ENCODE measurements at regions not wholly inside any gene's neighbourhood (a gene's known extent, or its start where the extent isn't known, plus 50 kb on each side); places are given as distances from the start of the nearest gene placed in this dataset.

- no peak for DNase-seq (ENCODE audit: low read depth)
- H3K4me3 ChIP-seq (ENCODE audit: low read depth, low read length): no peak overlapping the region
- no peak for TF ChIP-seq CTCF (IDR thresholded peaks at IDR 0.05; ENCODE audit: insufficient read depth, low read length, severe bottlenecking)
- no peaks in the 10 kb centered on the region for H3K36me3 ChIP-seq (ENCODE audit: control insufficient read depth, insufficient read depth, low read length)
- H3K27me3 ChIP-seq (ENCODE audit: control insufficient read depth, insufficient read depth, low read length): no peaks in the 10 kb centered on the region
- FAIRE-seq: no peak
Measured at GRCh38 chr13:31503626-31504025, 235.7 kb upstream of the RXFP2 start.

DNA sequence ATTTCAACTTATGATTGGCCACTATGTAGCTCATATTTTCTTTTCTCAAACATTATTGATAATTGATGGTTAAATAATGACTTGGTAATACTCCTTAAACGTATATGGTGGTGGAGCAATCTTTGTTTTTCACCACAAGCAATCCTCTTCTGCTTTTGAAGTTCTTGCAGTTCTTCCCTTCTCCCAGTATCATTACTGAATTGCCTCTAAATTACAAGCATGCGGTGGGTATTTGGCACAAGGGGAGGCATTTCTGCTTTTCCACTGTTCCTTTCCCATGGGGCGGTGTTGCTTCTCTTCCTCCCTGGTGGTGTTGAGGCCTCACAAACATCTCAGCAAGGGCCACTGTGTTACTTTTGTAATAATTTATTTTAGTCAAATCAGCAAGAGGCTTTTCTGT, 234.4 kb upstream of the RXFP2 start:
- H3K4me3 ChIP-seq (ENCODE audit: low read depth, low read length): no peak overlapping the region
- H3K36me3 ChIP-seq (ENCODE audit: control insufficient read depth, insufficient read depth, low read length): no peaks in the 10 kb centered on the region
- DNase-seq (ENCODE audit: low read depth): no peak
- FAIRE-seq: no peak
- no peaks in the 10 kb centered on the region for H3K27me3 ChIP-seq (ENCODE audit: control insufficient read depth, insufficient read depth, low read length)
- no peak for TF ChIP-seq CTCF (IDR thresholded peaks at IDR 0.05; ENCODE audit: insufficient read depth, low read length, severe bottlenecking)

DNA sequence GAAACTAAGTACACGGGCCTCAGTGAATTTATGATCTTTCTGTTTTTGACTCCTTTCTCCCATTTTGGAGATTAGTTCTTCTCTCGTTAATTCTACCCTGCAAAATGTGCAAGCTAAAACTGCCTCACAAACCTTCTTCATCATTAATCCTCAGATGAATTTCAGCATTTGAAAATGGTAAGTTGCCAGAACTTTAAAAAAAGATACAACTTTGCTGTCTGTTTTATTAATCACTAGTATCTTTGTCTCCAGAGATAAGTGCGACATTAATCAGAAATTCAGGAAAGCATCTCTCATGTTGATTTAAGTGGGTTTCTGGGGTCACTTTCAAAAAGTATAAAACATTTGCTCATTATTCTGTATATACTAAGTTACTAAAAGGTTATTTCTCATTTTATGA, 227.0 kb upstream of the RXFP2 start:
- no peak for TF ChIP-seq CTCF (IDR thresholded peaks at IDR 0.05; ENCODE audit: insufficient read depth, low read length, severe bottlenecking)
- no peaks in the 10 kb centered on the region for H3K36me3 ChIP-seq (ENCODE audit: control insufficient read depth, insufficient read depth, low read length)
- no peaks in the 10 kb centered on the region for H3K27me3 ChIP-seq (ENCODE audit: control insufficient read depth, insufficient read depth, low read length)
- FAIRE-seq: no peak
- no peak overlapping the region for H3K4me3 ChIP-seq (ENCODE audit: low read depth, low read length)
- no peak for DNase-seq (ENCODE audit: low read depth)

GRCh38 chr13:31514932-31515331, 224.4 kb upstream of the RXFP2 start:
- TF ChIP-seq CTCF (IDR thresholded peaks at IDR 0.05; ENCODE audit: insufficient read depth, low read length, severe bottlenecking): no peak
- Histone ChIP-seq H3K36me3 (ENCODE audit: control insufficient read depth, insufficient read depth, low read length) (no peaks in the 10 kb centered on the region), H3K4me3 (ENCODE audit: low read depth, low read length) (no peak overlapping the region), H3K27me3 (ENCODE audit: control insufficient read depth, insufficient read depth, low read length) (no peaks in the 10 kb centered on the region)
- FAIRE-seq (no peak), DNase-seq (ENCODE audit: low read depth) (no peak)

DNA sequence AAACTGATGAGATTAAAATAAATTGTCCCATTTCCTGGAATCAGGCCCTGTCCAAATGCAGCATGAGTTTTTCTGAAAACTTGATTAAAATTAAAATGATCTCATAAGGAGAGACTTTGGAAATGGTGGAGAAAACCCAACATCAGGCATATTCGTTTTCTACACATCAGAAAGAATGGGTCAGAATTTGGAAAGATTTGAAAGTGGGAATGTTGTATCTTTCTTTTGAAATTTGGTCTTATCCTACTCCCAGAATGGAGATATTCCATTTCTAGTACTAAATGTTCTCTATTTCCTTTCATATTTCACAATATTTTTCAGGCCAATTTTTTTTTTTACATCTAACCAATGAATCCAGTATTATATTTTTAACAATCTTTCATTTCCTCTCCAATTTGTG, 223.9 kb upstream of the RXFP2 start:
- Histone ChIP-seq H3K4me3 (ENCODE audit: low read depth, low read length) (no peak overlapping the region), H3K27me3 (ENCODE audit: control insufficient read depth, insufficient read depth, low read length) (no peaks in the 10 kb centered on the region), H3K36me3 (ENCODE audit: control insufficient read depth, insufficient read depth, low read length) (no peaks in the 10 kb centered on the region)
- no peak for TF ChIP-seq CTCF (IDR thresholded peaks at IDR 0.05; ENCODE audit: insufficient read depth, low read length, severe bottlenecking)
- no peak for FAIRE-seq
- DNase-seq (ENCODE audit: low read depth): no peak

GRCh38 chr13:31517599-31517998, 221.7 kb upstream of the RXFP2 start:
- FAIRE-seq: no peak
- DNase-seq (ENCODE audit: low read depth): no peak
- Histone ChIP-seq H3K4me3 (ENCODE audit: low read depth, low read length) (no peak overlapping the region), H3K27me3 (ENCODE audit: control insufficient read depth, insufficient read depth, low read length) (no peaks in the 10 kb centered on the region), H3K36me3 (ENCODE audit: control insufficient read depth, insufficient read depth, low read length) (no peaks in the 10 kb centered on the region)
- TF ChIP-seq CTCF (IDR thresholded peaks at IDR 0.05; ENCODE audit: insufficient read depth, low read length, severe bottlenecking): no peak

All from bronchial epithelial cell (primary cell).